ENCODE measurements at regions not wholly inside any gene's neighbourhood (a gene's known extent, or its start where the extent isn't known, plus 50 kb on each side); places are given as distances from the start of the nearest gene placed in this dataset.

- Histone ChIP-seq H3K79me2 (ENCODE audit: insufficient read depth, low read length) (no peaks in the 10 kb centered on the region), H3K9ac (ENCODE audit: insufficient read depth, low read length, poor library complexity, severe bottlenecking) (no peak overlapping the region), H3K9me3 (replicated peaks in 1 of 2; ENCODE audit: control insufficient read depth in 1 of 2, insufficient read depth in 1 of 2, low read length in 2 of 2) (peaks cover 0 to 3% of the 10 kb centered on the region in 2 donors), H3K27ac (ENCODE audit: low read depth in 1 of 2, low read length in 2 of 2) (no peak overlapping the region), H3K4me3 (replicated peaks in 1 of 3; ENCODE audit: low read depth in 2 of 3, low read length in 3 of 3) (no peak overlapping the region), H3K36me3 (replicated peaks in 1 of 2; ENCODE audit: control insufficient read depth in 1 of 2, insufficient read depth in 2 of 2, low read length in 2 of 2) (no peaks in the 10 kb centered on the region), H4K20me1 (ENCODE audit: insufficient read depth, low read length) (no peaks in the 10 kb centered on the region), H2AFZ (ENCODE audit: insufficient read depth, low read depth, low read length, poor library complexity, severe bottlenecking) (no peak overlapping the region), H3K4me2 (replicated peaks; ENCODE audit: extremely low read depth, low read length, poor library complexity, severe bottlenecking) (no peak overlapping the region), H3K27me3 (ENCODE audit: control insufficient read depth in 2 of 2, insufficient read depth in 2 of 2, low read length in 2 of 2) (no peaks in the 10 kb centered on the region), H3K4me1 (ENCODE audit: control insufficient read depth in 1 of 2, insufficient read depth in 2 of 2, low read length in 2 of 2) (no peaks in the 10 kb centered on the region)
- intact Hi-C loops (cut with micrococcal nuclease), result no loop called here
- WGBS (ENCODE audit: insufficient coverage), result no CpG with 5 or more reads among the region's 5 CpGs
- peak in 1 of 3 donors; percentile 6 for DNase-seq
- Mint-ChIP-seq H3K27ac (peak overlapping the region in 1 of 7 donors; percentile 25), H3K9me3 (peaks cover 0 to 7% (median 3%) of the 10 kb centered on the region in 7 donors), H3K4me1 (no peaks in the 10 kb centered on the region), H3K27me3 (ENCODE audit: low read depth in 3 of 3) (peaks cover 0 to 2% (median 1%) of the 10 kb centered on the region in 3 donors), H3K36me3 (no peaks in the 10 kb centered on the region), H3K4me3 (no peak overlapping the region)
- no peak for TF ChIP-seq CTCF (IDR thresholded peaks at IDR 0.05)
Measured at GRCh38 chr4:32032136-32032672, 1312.0 kb downstream of the PCDH7 start.

- no peaks in the 10 kb centered on the region for H3K4me1 Mint-ChIP-seq
- peaks cover 0 to 4% (median under 1%) of the 10 kb centered on the region in 7 donors for H3K9me3 Mint-ChIP-seq
- no peak overlapping the region for H3K4me2 ChIP-seq (replicated peaks; ENCODE audit: extremely low read depth, low read length, poor library complexity, severe bottlenecking)
- H2AFZ ChIP-seq (ENCODE audit: insufficient read depth, low read depth, low read length, poor library complexity, severe bottlenecking), result no peak overlapping the region
- peaks cover 0 to 1% (median 0%) of the 10 kb centered on the region in 3 donors for H3K27me3 Mint-ChIP-seq (ENCODE audit: low read depth in 3 of 3)
- H3K36me3 Mint-ChIP-seq, result no peaks in the 10 kb centered on the region
- H3K9me3 ChIP-seq (replicated peaks in 1 of 2; ENCODE audit: control insufficient read depth in 1 of 2, insufficient read depth in 1 of 2, low read length in 2 of 2), result peaks cover 0 to under 1% of the 10 kb centered on the region in 2 donors
- H3K27ac ChIP-seq (ENCODE audit: low read depth in 1 of 2, low read length in 2 of 2), result no peak overlapping the region
- no peaks in the 10 kb centered on the region for H3K36me3 ChIP-seq (replicated peaks in 1 of 2; ENCODE audit: control insufficient read depth in 1 of 2, insufficient read depth in 2 of 2, low read length in 2 of 2)
- no peak for DNase-seq
- no peaks in the 10 kb centered on the region for H4K20me1 ChIP-seq (ENCODE audit: insufficient read depth, low read length)
- intact Hi-C loops (cut with micrococcal nuclease), result no loop called here
- no peak overlapping the region for H3K9ac ChIP-seq (ENCODE audit: insufficient read depth, low read length, poor library complexity, severe bottlenecking)
- no peaks in the 10 kb centered on the region for H3K27me3 ChIP-seq (ENCODE audit: control insufficient read depth in 2 of 2, insufficient read depth in 2 of 2, low read length in 2 of 2)
- no peak overlapping the region for H3K27ac Mint-ChIP-seq
- no peak for TF ChIP-seq CTCF (IDR thresholded peaks at IDR 0.05)
- H3K4me1 ChIP-seq (ENCODE audit: control insufficient read depth in 1 of 2, insufficient read depth in 2 of 2, low read length in 2 of 2), result no peaks in the 10 kb centered on the region
- no peaks in the 10 kb centered on the region for H3K79me2 ChIP-seq (ENCODE audit: insufficient read depth, low read length)
- H3K4me3 Mint-ChIP-seq, result no peak overlapping the region
- WGBS (ENCODE audit: insufficient coverage), result no CpG with 5 or more reads among the region's 1 CpG
- no peak overlapping the region for H3K4me3 ChIP-seq (replicated peaks in 1 of 3; ENCODE audit: low read depth in 2 of 3, low read length in 3 of 3)
Measured at GRCh38 chr4:32037399-32037798, 1317.2 kb downstream of the PCDH7 start.
